ENCODE measurements at regions not wholly inside any gene's neighbourhood (a gene's known extent, or its start where the extent isn't known, plus 50 kb on each side); places are given as distances from the start of the nearest gene placed in this dataset.

DNA sequence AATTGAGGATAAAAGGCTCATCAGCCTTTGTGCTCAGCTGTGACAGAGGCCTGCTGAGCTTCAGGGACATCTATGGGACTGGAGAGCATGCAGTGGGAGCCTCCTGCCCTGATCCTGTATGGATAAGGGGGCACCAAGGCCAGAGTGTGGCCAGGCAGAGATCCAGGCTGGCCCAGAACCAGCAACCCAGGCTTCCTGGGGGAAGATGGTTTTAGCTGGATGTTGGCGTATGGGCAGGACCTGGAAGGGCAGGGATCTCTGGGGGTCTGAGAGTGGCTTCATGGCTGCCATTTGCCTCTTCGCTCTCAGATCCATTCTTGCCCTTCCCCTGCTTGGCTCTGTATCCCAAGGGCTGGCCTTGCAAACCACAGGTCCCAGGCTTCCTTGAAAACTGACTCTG lies 169.9 kb downstream of the MACROH2A1 start:
- Histone ChIP-seq H3K79me2 (ENCODE audit: control insufficient read depth, insufficient read depth, low read length) (no peaks in the 10 kb centered on the region), H3K4me3 (no peak overlapping the region), H2AFZ (ENCODE audit: control insufficient read depth, low read depth, low read length) (no peak overlapping the region), H3K9ac (ENCODE audit: control insufficient read depth, insufficient read depth, low read length) (no peak overlapping the region), H3K9me3 (replicated peaks; ENCODE audit: control insufficient read depth, insufficient read depth, low read length) (no peaks in the 10 kb centered on the region), H3K27me3 (replicated peaks in 1 of 2; ENCODE audit: control insufficient read depth in 2 of 2, insufficient read depth in 2 of 2, low read length in 1 of 2) (peaks cover 0 to 10% of the 10 kb centered on the region in 2 experiments; a peak in 2 of 4 replicates), H3K4me2 (ENCODE audit: control insufficient read depth, insufficient read depth) (no peak overlapping the region), H3K27ac (ENCODE audit: control insufficient read depth, insufficient read depth) (no peak overlapping the region), H3K4me1 (ENCODE audit: control insufficient read depth, insufficient read depth, low read length) (peaks cover 8% of the 10 kb centered on the region), H3K36me3 (ENCODE audit: control insufficient read depth in 2 of 2, insufficient read depth in 2 of 2, low read length in 1 of 2) (no peaks in the 10 kb centered on the region), H4K20me1 (ENCODE audit: control insufficient read depth, insufficient read depth) (no peaks in the 10 kb centered on the region)
- BruUV-seq (replicated peaks) = no TSS peak
- TF ChIP-seq SMC3 (IDR thresholded peaks at IDR 0.05; ENCODE audit: borderline replicate concordance, low read length) = no peak
- no peak for TF ChIP-seq TBL1XR1 (IDR thresholded peaks at IDR 0.05; ENCODE audit: low read depth, low read length)
- no peak for TF ChIP-seq ASH2L (IDR thresholded peaks at IDR 0.05; ENCODE audit: borderline replicate concordance, low read depth)
- TF ChIP-seq PML (IDR thresholded peaks at IDR 0.05; ENCODE audit: low read length) = no peak
- no peak for TF ChIP-seq KLF5 (IDR thresholded peaks at IDR 0.05; ENCODE audit: partially characterized antibody)
- no peak for TF ChIP-seq YBX1 (IDR thresholded peaks at IDR 0.05)
- no peak for TF ChIP-seq CHD4 (IDR thresholded peaks at IDR 0.05)
- no peak for TF ChIP-seq MTA3 (IDR thresholded peaks at IDR 0.05; ENCODE audit: borderline replicate concordance, low read length)
- TF ChIP-seq ZBTB33 (IDR thresholded peaks at IDR 0.05) = no peak
- in situ Hi-C loops (cut with MboI) = no loop called here
- CTCF ChIA-PET = no interaction called here
- intact Hi-C loops (cut with micrococcal nuclease; ENCODE audit: unreplicated experiment) = no loop called here
- DNase-seq (ENCODE audit: low read depth, low spot score) (no peak), FAIRE-seq (no peak), ATAC-seq (no peak)
- WGBS (ENCODE audit: insufficient coverage, insufficient replicate concordance, low lambda C conversion rate, missing lambda C conversion rate) = 50% methylated on average over 2 of the region's 2 CpGs
- RAD21 ChIA-PET (ENCODE audit: unreplicated experiment) = no interaction called here
- POLR2A ChIA-PET = no interaction called here
- SMC1A ChIA-PET (ENCODE audit: uncharacterized antibody, unreplicated experiment) = no interaction called here
